ENCODE measurements at regions not wholly inside any gene's neighbourhood (a gene's known extent, or its start where the extent isn't known, plus 50 kb on each side); places are given as distances from the start of the nearest gene placed in this dataset.

DNA sequence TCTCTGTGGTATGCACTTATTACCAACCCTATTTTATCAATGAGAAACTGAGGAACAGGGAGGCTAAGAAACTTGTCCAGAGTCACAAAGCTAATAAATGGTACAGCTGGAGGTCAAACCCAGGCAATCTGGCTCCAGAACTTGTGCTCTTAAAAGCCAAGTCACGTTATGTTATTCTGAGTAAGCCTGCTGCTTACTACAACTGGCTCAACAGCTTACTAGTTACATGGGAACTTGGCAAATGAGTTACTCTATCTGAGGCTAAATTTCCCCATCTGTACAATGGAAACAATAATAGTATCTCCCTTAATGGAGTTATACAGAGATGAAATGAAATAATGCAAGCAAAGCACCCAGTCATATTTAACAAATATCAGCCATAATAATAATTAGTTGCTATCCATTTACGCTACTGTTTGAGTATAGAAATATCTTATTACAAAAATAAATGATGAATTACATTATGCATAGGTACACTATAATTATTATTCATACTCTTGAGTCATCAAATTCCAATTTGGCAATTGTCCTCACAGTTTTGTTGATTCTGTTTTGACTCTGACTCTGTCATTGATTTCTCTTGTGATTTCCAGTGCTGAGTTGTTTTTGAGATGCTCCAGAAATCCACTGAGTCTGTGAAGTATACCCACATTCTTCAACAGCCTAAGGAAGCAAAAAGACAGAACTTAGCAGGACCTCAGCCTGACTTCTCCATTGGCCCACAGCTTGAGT is 112.2 kb downstream of the TBX5 start:
- TF ChIP-seq CTCF (IDR thresholded peaks at IDR 0.05; ENCODE audit: extremely low read depth in 1 of 2, insufficient read depth in 1 of 2, low read depth in 1 of 2, low read length in 2 of 2), result no peak
- no peak for TF ChIP-seq EZH2 (IDR thresholded peaks at IDR 0.05; ENCODE audit: borderline replicate concordance, low read depth, low read length, severe bottlenecking)
- no peak for TF ChIP-seq MAX (IDR thresholded peaks at IDR 0.05; ENCODE audit: insufficient read depth, insufficient read length)
- TF ChIP-seq POLR2A (IDR thresholded peaks at IDR 0.05; ENCODE audit: low read depth, low read length), result no peak
- no peak for TF ChIP-seq POLR2AphosphoS5 (IDR thresholded peaks at IDR 0.05; ENCODE audit: insufficient read depth, low read depth, low read length)
- TF ChIP-seq MYC (IDR thresholded peaks at IDR 0.05; ENCODE audit: low read depth, low read length), result no peak
- TF ChIP-seq FOS (IDR thresholded peaks at IDR 0.05; ENCODE audit: borderline replicate concordance, insufficient read depth, low read length), result no peak
- no peak for TF ChIP-seq GATA2 (IDR thresholded peaks at IDR 0.05; ENCODE audit: insufficient read depth, insufficient read length, low read depth, low read length)

All from endothelial cell of umbilical vein (primary cell).